ENCODE measurements at regions not wholly inside any gene's neighbourhood (a gene's known extent, or its start where the extent isn't known, plus 50 kb on each side); places are given as distances from the start of the nearest gene placed in this dataset.

- no peak for TF ChIP-seq CTCF (IDR thresholded peaks at IDR 0.05)
- no peak for TF ChIP-seq POLR2A (IDR thresholded peaks at IDR 0.05)
Observed at GRCh38 chr2:126970583-126970982, 71.9 kb downstream of the TEX51 start.
